GM18858 (cell line): ENCODE measurements at regions not wholly inside any gene's neighbourhood (a gene's known extent, or its start where the extent isn't known, plus 50 kb on each side); places are given as distances from the start of the nearest gene placed in this dataset.

ENCODE experiments used
- ATAC-seq: cut with Tn5 transposase; IDR thresholded peaks from one replicate; pipeline ENCODE4 v1.9.1; 2021; ENCODE audit not compliant: unreplicated experiment

- no peak for ATAC-seq
These were observed 424.9 kb upstream of the MYT1L start for GRCh38 chr2:2755990-2756389.

- ATAC-seq = no peak
These were observed 423.9 kb upstream of the MYT1L start for GRCh38 chr2:2754940-2755339.

- no peak for ATAC-seq
These were observed 420.7 kb upstream of the MYT1L start for GRCh38 chr2:2751715-2752315.

GRCh38 chr2:2750867-2751714 lies 420.0 kb upstream of the MYT1L start:
- no peak for ATAC-seq

GRCh38 chr2:2749206-2749598 lies 418.1 kb upstream of the MYT1L start:
- ATAC-seq = no peak

GRCh38 chr2:2748399-2749205 lies 417.5 kb upstream of the MYT1L start:
- ATAC-seq = no peak

- no peak for ATAC-seq
These were observed 416.8 kb upstream of the MYT1L start for GRCh38 chr2:2747797-2748301.

GRCh38 chr2:2746731-2747130 lies 415.7 kb upstream of the MYT1L start:
- no peak for ATAC-seq

GRCh38 chr2:2744958-2745715 lies 414.1 kb upstream of the MYT1L start:
- no peak for ATAC-seq

GRCh38 chr2:2744107-2744506 lies 413.0 kb upstream of the MYT1L start:
- ATAC-seq = no peak

GRCh38 chr2:2743164-2743571 lies 412.1 kb upstream of the MYT1L start:
- ATAC-seq = no peak

GRCh38 chr2:2742726-2743125 lies 411.7 kb upstream of the MYT1L start:
- ATAC-seq = no peak

GRCh38 chr2:2740238-2740775 lies 409.2 kb upstream of the MYT1L start:
- ATAC-seq = no peak

- no peak for ATAC-seq
These were observed 408.2 kb upstream of the MYT1L start for GRCh38 chr2:2739231-2739795.

- ATAC-seq = no peak
These were observed 407.6 kb upstream of the MYT1L start for GRCh38 chr2:2738684-2739083.

- no peak for ATAC-seq
These were observed 407.2 kb upstream of the MYT1L start for GRCh38 chr2:2738276-2738675.

GRCh38 chr2:2735041-2735440 lies 404.0 kb upstream of the MYT1L start:
- no peak for ATAC-seq

GRCh38 chr2:2734308-2734707 lies 403.2 kb upstream of the MYT1L start:
- no peak for ATAC-seq

- ATAC-seq = no peak
These were observed 402.7 kb upstream of the MYT1L start for GRCh38 chr2:2733818-2734217.
